WTC11 (cell line): ENCODE measurements at regions not wholly inside any gene's neighbourhood (a gene's known extent, or its start where the extent isn't known, plus 50 kb on each side); places are given as distances from the start of the nearest gene placed in this dataset.

ENCODE experiments used
- ATAC-seq: fragments of 200-7000 bp; cut with Tn5 transposase; 2 replicates; pipeline ENCODE4 v1.10.0; 2021; ENCODE audit warnings: mild to moderate bottlenecking, moderate library complexity
- CTCF ChIA-PET: fragments of 300-600 bp; sonication (Branson Sonifier 250); formaldehyde crosslinking; loops from one replicate; lab custom pipeline; 2021; ENCODE audit warnings: antibody characterized with exemption; lab: Charles Lee
- POLR2A ChIA-PET: fragments of 350-600 bp; sonication (Branson Sonifier 250); formaldehyde crosslinking; loops from one replicate; lab custom pipeline; 2021; ENCODE audit warnings: antibody characterized with exemption; lab: Charles Lee
- DNase-seq: peaks from one replicate; pipeline ENCODE4 v3.0.0; 2021; ENCODE audit warnings: low spot score
- H3K27ac Mint-ChIP-seq: 2 replicates; pipeline ENCODE4 v1.8.0; 2021; ENCODE audit warnings: mixed read lengths
- H3K27me3 Mint-ChIP-seq: 2 replicates; pipeline ENCODE4 v1.8.0; 2021; ENCODE audit warnings: low read depth, mild to moderate bottlenecking, moderate library complexity, mixed read lengths
- H3K36me3 Mint-ChIP-seq: 2 replicates; pipeline ENCODE4 v1.8.0; 2021; ENCODE audit warnings: mixed read lengths
- H3K4me1 Mint-ChIP-seq: 2 replicates; pipeline ENCODE4 v1.8.0; 2022; ENCODE audit warnings: mixed read lengths
- H3K4me3 Mint-ChIP-seq: 2 replicates; pipeline ENCODE4 v1.8.0; 2021; ENCODE audit warnings: mild to moderate bottlenecking, moderate library complexity, mixed read lengths
- H3K9me3 Mint-ChIP-seq: 2 replicates; pipeline ENCODE4 v1.8.0; 2021; ENCODE audit warnings: mixed read lengths
- ATF3 ChIP-seq: sonication (generic); formaldehyde crosslinking; conservative IDR thresholded peaks from 2 replicates; pipeline ENCODE4 v1.8.1; 2022; ENCODE audit warnings: mild to moderate bottlenecking, missing genetic modification reagents
- ATF6 ChIP-seq: sonication (generic); formaldehyde crosslinking; IDR thresholded peaks from 2 replicates; pipeline ENCODE4 v1.8.1; 2023; ENCODE audit warnings: mild to moderate bottlenecking, missing genetic modification reagents
- CREB1 ChIP-seq: sonication (generic); formaldehyde crosslinking; IDR thresholded peaks from 2 replicates; pipeline ENCODE4 v1.8.0; 2023; ENCODE audit warnings: mild to moderate bottlenecking, missing genetic modification reagents
- CREM ChIP-seq: sonication (generic); formaldehyde crosslinking; IDR thresholded peaks from 2 replicates; pipeline ENCODE4 v1.8.1; 2022; ENCODE audit warnings: mild to moderate bottlenecking, missing genetic modification reagents, moderate library complexity
- CTCF ChIP-seq: fragments of 200-600 bp; IDR thresholded peaks from 2 replicates; pipeline ENCODE4 v1.8.0; 2022; ENCODE audit warnings: antibody characterized with exemption
- ETV6 ChIP-seq: sonication (generic); formaldehyde crosslinking; IDR thresholded peaks from 2 replicates; pipeline ENCODE4 v1.8.1; 2022; ENCODE audit warnings: mild to moderate bottlenecking, missing genetic modification reagents
- GABPB1 ChIP-seq: sonication (generic); formaldehyde crosslinking; IDR thresholded peaks from 2 replicates; pipeline ENCODE4 v1.8.1; 2023; ENCODE audit warnings: mild to moderate bottlenecking, missing genetic modification reagents
- GRHL2 ChIP-seq: fragments of 250-450 bp; sonication (Bioruptor Pico); IDR thresholded peaks from 2 replicates; pipeline ENCODE4 v1.8.0; 2022; ENCODE audit warnings: mild to moderate bottlenecking, moderate library complexity; ENCODE audit not compliant: insufficient replicate concordance, severe bottlenecking
- IRF2 ChIP-seq: sonication (generic); formaldehyde crosslinking; IDR thresholded peaks from 2 replicates; pipeline ENCODE4 v1.8.0; 2022; ENCODE audit warnings: low read depth, missing genetic modification reagents, borderline replicate concordance
- JUN ChIP-seq: sonication (generic); formaldehyde crosslinking; IDR thresholded peaks from 2 replicates; pipeline ENCODE4 v1.8.0; 2023; ENCODE audit warnings: mild to moderate bottlenecking, missing genetic modification reagents
- MXD4 ChIP-seq: fragments of 250-450 bp; sonication (Bioruptor Pico); IDR thresholded peaks from 2 replicates; pipeline ENCODE4 v1.8.0; 2021; ENCODE audit warnings: mild to moderate bottlenecking, moderate library complexity, borderline replicate concordance
- NFE2L1 ChIP-seq: sonication (generic); formaldehyde crosslinking; IDR thresholded peaks from 2 replicates; pipeline ENCODE4 v1.8.1; 2023; ENCODE audit warnings: missing genetic modification reagents
- OVOL2 ChIP-seq: fragments of 250-450 bp; sonication (Bioruptor Pico); IDR thresholded peaks from 2 replicates; pipeline ENCODE4 v1.9.0; 2021; ENCODE audit warnings: mild to moderate bottlenecking, borderline replicate concordance
- PRRX2 ChIP-seq: fragments of 250-450 bp; sonication (Bioruptor Pico); IDR thresholded peaks from 2 replicates; pipeline ENCODE4 v1.8.0; 2021; ENCODE audit warnings: mild to moderate bottlenecking
- RELA ChIP-seq: sonication (generic); formaldehyde crosslinking; IDR thresholded peaks from 2 replicates; pipeline ENCODE4 v1.8.1; 2022; ENCODE audit warnings: missing genetic modification reagents, mild to moderate bottlenecking, borderline replicate concordance
- TCF7 ChIP-seq: sonication (generic); formaldehyde crosslinking; IDR thresholded peaks from 2 replicates; pipeline ENCODE4 v1.8.0; 2022; ENCODE audit warnings: mild to moderate bottlenecking, low read depth, missing genetic modification reagents, moderate library complexity
- TEAD4 ChIP-seq: sonication (generic); formaldehyde crosslinking; IDR thresholded peaks from 2 replicates; pipeline ENCODE4 v1.8.0; 2022; ENCODE audit warnings: mild to moderate bottlenecking, missing genetic modification reagents
- TP53 ChIP-seq: sonication (generic); formaldehyde crosslinking; IDR thresholded peaks from 2 replicates; pipeline ENCODE4 v1.8.1; 2023; ENCODE audit warnings: mild to moderate bottlenecking, missing genetic modification reagents
- ZBTB21 ChIP-seq: sonication (generic); formaldehyde crosslinking; IDR thresholded peaks from 2 replicates; pipeline ENCODE4 v1.8.1; 2023; ENCODE audit warnings: mild to moderate bottlenecking, missing genetic modification reagents, borderline replicate concordance
- ZBTB43 ChIP-seq: sonication (generic); formaldehyde crosslinking; IDR thresholded peaks from 2 replicates; pipeline ENCODE4 v1.8.1; 2023; ENCODE audit warnings: mild to moderate bottlenecking, missing genetic modification reagents
- ZNF138 ChIP-seq: sonication (generic); formaldehyde crosslinking; conservative IDR thresholded peaks from 2 replicates; pipeline ENCODE4 v1.8.1; 2022; ENCODE audit warnings: mild to moderate bottlenecking, moderate library complexity, missing genetic modification reagents
- ZNF396 ChIP-seq: fragments of 250-450 bp; sonication (Bioruptor Pico); IDR thresholded peaks from 2 replicates; pipeline ENCODE4 v1.8.0; 2021; ENCODE audit warnings: mild to moderate bottlenecking, moderate library complexity, borderline replicate concordance
- ZNF423 ChIP-seq: fragments of 250-450 bp; sonication (Bioruptor Pico); IDR thresholded peaks from 2 replicates; pipeline ENCODE4 v2.1.2; 2022; ENCODE audit warnings: mild to moderate bottlenecking, moderate library complexity
- ZNF671 ChIP-seq: fragments of 250-450 bp; sonication (Bioruptor Pico); IDR thresholded peaks from 2 replicates; pipeline ENCODE4 v1.8.0; 2021; ENCODE audit warnings: mild to moderate bottlenecking
- TF ChIP-seq, protein P1 (sequence below): sonication (generic); formaldehyde crosslinking; IDR thresholded peaks from 2 replicates; pipeline ENCODE4 v1.8.0; 2022; ENCODE audit warnings: missing genetic modification reagents
- TF ChIP-seq, protein P2 (sequence below): sonication (generic); formaldehyde crosslinking; IDR thresholded peaks from 2 replicates; pipeline ENCODE4 v1.8.1; 2023; ENCODE audit warnings: mild to moderate bottlenecking, missing genetic modification reagents, moderate library complexity
- TF ChIP-seq, protein P3 (sequence below): sonication (generic); formaldehyde crosslinking; IDR thresholded peaks from 2 replicates; pipeline ENCODE4 v1.8.0; 2023; ENCODE audit warnings: missing genetic modification reagents
- TF ChIP-seq, protein P4 (sequence below): sonication (generic); formaldehyde crosslinking; IDR thresholded peaks from 2 replicates; pipeline ENCODE4 v1.8.0; 2022; ENCODE audit warnings: mild to moderate bottlenecking, missing genetic modification reagents

DNA sequence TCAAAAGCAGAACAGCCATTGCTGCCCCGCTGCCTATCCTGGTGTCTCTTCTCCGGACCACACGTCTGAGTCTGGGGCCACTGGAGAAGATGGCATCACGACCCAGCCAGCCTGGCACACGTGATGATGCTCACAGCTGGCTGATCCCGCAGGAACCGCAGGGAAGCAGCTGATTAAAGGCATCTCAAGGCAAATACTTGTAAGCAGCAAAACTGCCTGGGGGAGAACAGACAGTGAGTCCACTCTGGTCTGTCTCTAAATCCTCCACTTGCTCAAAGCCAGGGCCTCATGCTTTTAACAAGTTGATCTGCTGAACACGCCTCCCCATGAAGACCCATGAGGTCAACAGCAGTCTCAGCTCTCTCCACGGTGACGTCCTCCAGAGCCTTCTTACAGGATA lies 108.6 kb downstream of the BRD1 start (continued):
- TF ChIP-seq, protein P1, sequence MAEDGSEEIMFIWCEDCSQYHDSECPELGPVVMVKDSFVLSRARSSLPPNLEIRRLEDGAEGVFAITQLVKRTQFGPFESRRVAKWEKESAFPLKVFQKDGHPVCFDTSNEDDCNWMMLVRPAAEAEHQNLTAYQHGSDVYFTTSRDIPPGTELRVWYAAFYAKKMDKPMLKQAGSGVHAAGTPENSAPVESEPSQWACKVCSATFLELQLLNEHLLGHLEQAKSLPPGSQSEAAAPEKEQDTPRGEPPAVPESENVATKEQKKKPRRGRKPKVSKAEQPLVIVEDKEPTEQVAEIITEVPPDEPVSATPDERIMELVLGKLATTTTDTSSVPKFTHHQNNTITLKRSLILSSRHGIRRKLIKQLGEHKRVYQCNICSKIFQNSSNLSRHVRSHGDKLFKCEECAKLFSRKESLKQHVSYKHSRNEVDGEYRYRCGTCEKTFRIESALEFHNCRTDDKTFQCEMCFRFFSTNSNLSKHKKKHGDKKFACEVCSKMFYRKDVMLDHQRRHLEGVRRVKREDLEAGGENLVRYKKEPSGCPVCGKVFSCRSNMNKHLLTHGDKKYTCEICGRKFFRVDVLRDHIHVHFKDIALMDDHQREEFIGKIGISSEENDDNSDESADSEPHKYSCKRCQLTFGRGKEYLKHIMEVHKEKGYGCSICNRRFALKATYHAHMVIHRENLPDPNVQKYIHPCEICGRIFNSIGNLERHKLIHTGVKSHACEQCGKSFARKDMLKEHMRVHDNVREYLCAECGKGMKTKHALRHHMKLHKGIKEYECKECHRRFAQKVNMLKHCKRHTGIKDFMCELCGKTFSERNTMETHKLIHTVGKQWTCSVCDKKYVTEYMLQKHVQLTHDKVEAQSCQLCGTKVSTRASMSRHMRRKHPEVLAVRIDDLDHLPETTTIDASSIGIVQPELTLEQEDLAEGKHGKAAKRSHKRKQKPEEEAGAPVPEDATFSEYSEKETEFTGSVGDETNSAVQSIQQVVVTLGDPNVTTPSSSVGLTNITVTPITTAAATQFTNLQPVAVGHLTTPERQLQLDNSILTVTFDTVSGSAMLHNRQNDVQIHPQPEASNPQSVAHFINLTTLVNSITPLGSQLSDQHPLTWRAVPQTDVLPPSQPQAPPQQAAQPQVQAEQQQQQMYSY (CRISPR knock-in tag): no peak
- TF ChIP-seq OVOL2 (CRISPR knock-in tag) (no peak), MXD4 (no peak), RELA (CRISPR knock-in tag) (no peak), PRRX2 (CRISPR knock-in tag) (no peak), ZBTB21 (CRISPR knock-in tag) (no peak), NFE2L1 (CRISPR knock-in tag) (no peak), CTCF (no peak), TEAD4 (CRISPR knock-in tag) (no peak)
- TF ChIP-seq, protein P2, sequence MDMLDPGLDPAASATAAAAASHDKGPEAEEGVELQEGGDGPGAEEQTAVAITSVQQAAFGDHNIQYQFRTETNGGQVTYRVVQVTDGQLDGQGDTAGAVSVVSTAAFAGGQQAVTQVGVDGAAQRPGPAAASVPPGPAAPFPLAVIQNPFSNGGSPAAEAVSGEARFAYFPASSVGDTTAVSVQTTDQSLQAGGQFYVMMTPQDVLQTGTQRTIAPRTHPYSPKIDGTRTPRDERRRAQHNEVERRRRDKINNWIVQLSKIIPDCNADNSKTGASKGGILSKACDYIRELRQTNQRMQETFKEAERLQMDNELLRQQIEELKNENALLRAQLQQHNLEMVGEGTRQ (CRISPR knock-in tag): no peak

GRCh38 chr22:49718396-49718795 lies 109.3 kb downstream of the BRD1 start:
- POLR2A ChIA-PET: no interaction called here
- peaks cover 2% of the 10 kb centered on the region for H3K27me3 Mint-ChIP-seq
- peaks cover 15% of the 10 kb centered on the region for H3K4me1 Mint-ChIP-seq
- peaks cover 3% of the 10 kb centered on the region for H3K9me3 Mint-ChIP-seq
- TF ChIP-seq, protein P3, sequence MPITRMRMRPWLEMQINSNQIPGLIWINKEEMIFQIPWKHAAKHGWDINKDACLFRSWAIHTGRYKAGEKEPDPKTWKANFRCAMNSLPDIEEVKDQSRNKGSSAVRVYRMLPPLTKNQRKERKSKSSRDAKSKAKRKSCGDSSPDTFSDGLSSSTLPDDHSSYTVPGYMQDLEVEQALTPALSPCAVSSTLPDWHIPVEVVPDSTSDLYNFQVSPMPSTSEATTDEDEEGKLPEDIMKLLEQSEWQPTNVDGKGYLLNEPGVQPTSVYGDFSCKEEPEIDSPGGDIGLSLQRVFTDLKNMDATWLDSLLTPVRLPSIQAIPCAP (CRISPR knock-in tag): no peak
- TF ChIP-seq ATF3 (CRISPR knock-in tag) (no peak), IRF2 (CRISPR knock-in tag) (no peak), MXD4 (no peak), GABPB1 (CRISPR knock-in tag) (no peak), ZNF396 (no peak), TCF7 (CRISPR knock-in tag) (no peak), ZNF671 (CRISPR knock-in tag) (no peak), ATF6 (CRISPR knock-in tag) (no peak), ZNF423 (CRISPR knock-in tag) (no peak), ZNF138 (CRISPR knock-in tag) (no peak), CREB1 (CRISPR knock-in tag) (no peak), JUN (CRISPR knock-in tag) (no peak), ETV6 (CRISPR knock-in tag) (no peak), ZBTB43 (no peak), GRHL2 (no peak), TP53 (CRISPR knock-in tag) (no peak), CREM (CRISPR knock-in tag) (no peak)
- TF ChIP-seq, protein P4, sequence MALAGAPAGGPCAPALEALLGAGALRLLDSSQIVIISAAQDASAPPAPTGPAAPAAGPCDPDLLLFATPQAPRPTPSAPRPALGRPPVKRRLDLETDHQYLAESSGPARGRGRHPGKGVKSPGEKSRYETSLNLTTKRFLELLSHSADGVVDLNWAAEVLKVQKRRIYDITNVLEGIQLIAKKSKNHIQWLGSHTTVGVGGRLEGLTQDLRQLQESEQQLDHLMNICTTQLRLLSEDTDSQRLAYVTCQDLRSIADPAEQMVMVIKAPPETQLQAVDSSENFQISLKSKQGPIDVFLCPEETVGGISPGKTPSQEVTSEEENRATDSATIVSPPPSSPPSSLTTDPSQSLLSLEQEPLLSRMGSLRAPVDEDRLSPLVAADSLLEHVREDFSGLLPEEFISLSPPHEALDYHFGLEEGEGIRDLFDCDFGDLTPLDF (CRISPR knock-in tag): no peak
- TF ChIP-seq, all 79 proteins: peak for 0
- Mint-ChIP-seq H3K36me3 (no peaks in the 10 kb centered on the region), H3K27ac (no peak overlapping the region), H3K4me3 (no peak overlapping the region)
- no peak for ATAC-seq
- CTCF ChIA-PET: interaction anchor here (0.6 to 0.8 kb wide), 2 partner anchors 14 to 490 kb away, joined by 3 to 4 read pairs; no protein-coding TSS in a partner anchor
- no peak for DNase-seq
